ENCODE measurements at regions not wholly inside any gene's neighbourhood (a gene's known extent, or its start where the extent isn't known, plus 50 kb on each side); places are given as distances from the start of the nearest gene placed in this dataset.

GRCh38 chr4:186958726-186959350 is 235.2 kb upstream of the FAT1 start:
- Histone ChIP-seq H3K4me1 (no peaks in the 10 kb centered on the region), H3K4me3 (ENCODE audit: low read depth, low read length) (no peak overlapping the region), H3K27me3 (no peaks in the 10 kb centered on the region), H3K9me3 (no peaks in the 10 kb centered on the region; the same call in 1 of the 2 replicates), H3K36me3 (no peaks in the 10 kb centered on the region)
- no peak for TF ChIP-seq CTCF (IDR thresholded peaks at IDR 0.05; ENCODE audit: low read depth, low read length)
- no peak for DNase-seq

GRCh38 chr4:186979961-186980745 is 256.5 kb upstream of the FAT1 start:
- Histone ChIP-seq H3K4me3 (ENCODE audit: low read depth, low read length) (no peak overlapping the region), H3K4me1 (no peaks in the 10 kb centered on the region), H3K27me3 (no peaks in the 10 kb centered on the region), H3K9me3 (no peaks in the 10 kb centered on the region), H3K36me3 (no peaks in the 10 kb centered on the region)
- no peak for DNase-seq
- TF ChIP-seq CTCF (IDR thresholded peaks at IDR 0.05; ENCODE audit: low read depth, low read length): no peak

- no peaks in the 10 kb centered on the region for H3K9me3 ChIP-seq
- no peaks in the 10 kb centered on the region for H3K4me1 ChIP-seq
- no peak for TF ChIP-seq CTCF (IDR thresholded peaks at IDR 0.05; ENCODE audit: low read depth, low read length)
- DNase-seq: no peak
- H3K27me3 ChIP-seq: no peaks in the 10 kb centered on the region
- no peaks in the 10 kb centered on the region for H3K36me3 ChIP-seq
- H3K4me3 ChIP-seq (ENCODE audit: low read depth, low read length): no peak overlapping the region
These were observed 257.5 kb upstream of the FAT1 start for GRCh38 chr4:186981161-186981560.

GRCh38 chr4:186982160-186982559 is 258.5 kb upstream of the FAT1 start:
- Histone ChIP-seq H3K4me1 (no peaks in the 10 kb centered on the region), H3K4me3 (ENCODE audit: low read depth, low read length) (no peak overlapping the region), H3K9me3 (no peaks in the 10 kb centered on the region), H3K27me3 (no peaks in the 10 kb centered on the region), H3K36me3 (no peaks in the 10 kb centered on the region)
- no peak for DNase-seq
- TF ChIP-seq CTCF (IDR thresholded peaks at IDR 0.05; ENCODE audit: low read depth, low read length): no peak

GRCh38 chr4:186984105-186984644 is 260.5 kb upstream of the FAT1 start:
- Histone ChIP-seq H3K27me3 (no peaks in the 10 kb centered on the region), H3K4me1 (no peaks in the 10 kb centered on the region), H3K9me3 (no peaks in the 10 kb centered on the region), H3K36me3 (no peaks in the 10 kb centered on the region), H3K4me3 (ENCODE audit: low read depth, low read length) (no peak overlapping the region)
- no peak for TF ChIP-seq CTCF (IDR thresholded peaks at IDR 0.05; ENCODE audit: low read depth, low read length)
- DNase-seq: no peak

- Histone ChIP-seq H3K27me3 (no peaks in the 10 kb centered on the region), H3K4me1 (no peaks in the 10 kb centered on the region), H3K4me3 (ENCODE audit: low read depth, low read length) (no peak overlapping the region), H3K9me3 (no peaks in the 10 kb centered on the region), H3K36me3 (no peaks in the 10 kb centered on the region)
- DNase-seq: no peak
- TF ChIP-seq CTCF (IDR thresholded peaks at IDR 0.05; ENCODE audit: low read depth, low read length): no peak
These were observed 276.0 kb upstream of the FAT1 start for GRCh38 chr4:186999686-187000085.

All from BE2C (cell line).